Activated naive CD8-positive, alpha-beta T cell (primary cell): ENCODE measurements at regions not wholly inside any gene's neighbourhood (a gene's known extent, or its start where the extent isn't known, plus 50 kb on each side); places are given as distances from the start of the nearest gene placed in this dataset.
"Not testable (repeated sequence)": the region's sequence is repeated elsewhere in the genome, so short reads cannot be mapped to it uniquely, and the experiment has no call there.

Source experiments
- H3K27ac Mint-ChIP-seq: one replicate; pipeline ENCODE4 v1.8.0; 2021; ENCODE audit warnings: mixed read lengths
- H3K27me3 Mint-ChIP-seq: one replicate; pipeline ENCODE4 v1.8.0; 2021; ENCODE audit warnings: mixed read lengths
- H3K36me3 Mint-ChIP-seq: one replicate; pipeline ENCODE4 v1.8.0; 2021; ENCODE audit warnings: mixed read lengths
- H3K4me1 Mint-ChIP-seq: one replicate; pipeline ENCODE4 v1.8.0; 2021; ENCODE audit warnings: low read depth, mixed read lengths
- H3K4me3 Mint-ChIP-seq: one replicate; pipeline ENCODE4 v1.8.0; 2021; ENCODE audit warnings: mild to moderate bottlenecking, mixed read lengths
- H3K9me3 Mint-ChIP-seq: one replicate; pipeline ENCODE4 v1.8.0; 2021; ENCODE audit warnings: low read depth, mixed read lengths

DNA sequence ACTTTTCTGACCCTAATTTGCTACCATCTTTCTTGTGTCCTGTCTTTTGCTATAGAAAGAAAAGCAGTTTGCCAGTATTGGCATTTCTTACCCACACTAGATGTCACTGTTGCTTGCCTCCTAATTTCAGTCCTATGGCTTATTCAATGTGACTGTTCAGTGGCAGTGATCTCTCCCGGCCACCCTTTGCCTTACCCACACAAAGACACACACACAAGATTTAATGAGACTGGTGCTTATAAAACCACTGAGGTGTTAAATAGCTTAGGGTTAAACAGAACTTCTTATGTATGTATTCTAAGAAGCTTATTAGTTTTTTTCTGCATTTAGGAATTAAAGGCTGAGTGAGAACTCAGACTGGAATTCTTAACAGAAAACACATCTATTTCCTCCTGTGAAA, 233.6 kb upstream of the ASCC3 start:
- Mint-ChIP-seq H3K27ac (no peak overlapping the region), H3K4me3 (no peak overlapping the region), H3K4me1 (no peaks in the 10 kb centered on the region), H3K9me3 (no peaks in the 10 kb centered on the region), H3K36me3 (no peaks in the 10 kb centered on the region), H3K27me3 (no peaks in the 10 kb centered on the region)

DNA sequence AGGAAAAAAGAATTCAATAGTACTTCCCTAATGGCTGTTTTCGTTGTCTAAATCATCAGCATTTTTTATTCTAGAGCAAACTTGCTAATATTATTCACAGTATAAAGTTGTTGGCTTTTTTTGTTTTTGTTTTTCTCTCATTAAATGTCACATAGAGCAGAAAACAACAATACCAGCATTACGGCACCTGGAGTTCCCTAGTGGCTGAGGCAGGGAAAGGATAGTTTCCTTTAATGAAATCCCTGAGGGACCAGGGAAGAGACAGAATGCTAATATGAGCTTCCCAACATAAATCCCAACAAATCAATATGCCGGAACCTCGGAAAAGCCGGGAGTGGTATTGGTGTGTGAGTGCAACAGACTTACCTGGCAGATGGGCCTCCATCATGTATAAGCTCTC, 235.2 kb upstream of the ASCC3 start:
- no peaks in the 10 kb centered on the region for H3K27me3 Mint-ChIP-seq
- no peaks in the 10 kb centered on the region for H3K36me3 Mint-ChIP-seq
- no peak overlapping the region for H3K27ac Mint-ChIP-seq

DNA sequence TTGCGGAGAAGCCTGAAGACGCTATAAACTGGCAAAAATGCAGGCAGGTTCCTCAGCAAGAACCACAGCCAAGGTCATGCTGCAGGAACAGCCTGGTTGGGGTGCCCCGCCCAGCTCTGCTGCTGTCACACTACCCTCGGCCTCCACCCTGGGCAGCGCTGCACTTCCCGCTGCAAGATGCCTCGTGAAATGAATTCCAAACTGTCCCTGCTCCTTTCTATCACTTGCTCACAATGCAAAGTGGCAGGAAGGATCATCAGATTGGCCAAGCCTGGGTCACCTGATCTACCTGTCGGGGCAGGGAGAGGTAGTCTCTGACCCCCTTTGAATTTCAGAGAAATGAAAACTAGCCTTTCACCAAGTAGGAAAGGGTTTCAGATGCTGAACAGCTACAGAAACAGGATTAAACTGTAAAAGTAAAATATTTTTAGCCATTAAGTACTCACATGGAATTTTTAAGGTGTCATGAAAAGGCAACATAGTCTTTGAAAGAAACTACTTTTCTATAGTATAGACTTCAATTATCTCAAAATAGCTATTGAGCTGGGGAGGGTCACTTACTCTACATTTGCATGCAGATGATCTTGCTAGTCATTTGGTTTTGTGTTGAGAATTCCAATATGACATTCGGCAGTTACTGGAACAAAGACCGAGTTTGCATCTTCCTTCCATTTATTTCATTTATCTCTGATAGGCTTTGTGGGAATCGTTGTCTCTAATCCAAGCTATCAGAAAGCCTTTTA, 236.4 kb upstream of the ASCC3 start:
- no peaks in the 10 kb centered on the region for H3K27me3 Mint-ChIP-seq
- no peaks in the 10 kb centered on the region for H3K4me1 Mint-ChIP-seq
- H3K9me3 Mint-ChIP-seq = no peaks in the 10 kb centered on the region
- no peak overlapping the region for H3K27ac Mint-ChIP-seq
- no peaks in the 10 kb centered on the region for H3K36me3 Mint-ChIP-seq
- no peak overlapping the region for H3K4me3 Mint-ChIP-seq

More for the DNA sequence above, 235.2 kb upstream of the ASCC3 start:
- Mint-ChIP-seq H3K4me3 (no peak overlapping the region), H3K9me3 (no peaks in the 10 kb centered on the region), H3K4me1 (no peaks in the 10 kb centered on the region)

DNA sequence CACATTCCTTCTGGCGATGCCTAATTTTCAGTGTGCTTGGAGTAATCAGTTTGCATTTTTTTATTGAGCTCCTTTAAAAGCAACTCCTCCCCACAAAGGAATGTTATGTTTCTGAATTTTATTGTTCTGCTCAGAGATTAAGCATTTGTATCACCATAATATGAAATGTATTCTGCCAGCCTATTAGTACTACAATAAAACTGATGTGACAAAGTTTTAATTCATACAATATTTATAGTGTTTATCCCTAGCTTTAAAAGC, 236.9 kb upstream of the ASCC3 start:
- Mint-ChIP-seq H3K4me3 (no peak overlapping the region), H3K9me3 (no peaks in the 10 kb centered on the region), H3K4me1 (no peaks in the 10 kb centered on the region), H3K36me3 (no peaks in the 10 kb centered on the region), H3K27me3 (no peaks in the 10 kb centered on the region), H3K27ac (no peak overlapping the region)

DNA sequence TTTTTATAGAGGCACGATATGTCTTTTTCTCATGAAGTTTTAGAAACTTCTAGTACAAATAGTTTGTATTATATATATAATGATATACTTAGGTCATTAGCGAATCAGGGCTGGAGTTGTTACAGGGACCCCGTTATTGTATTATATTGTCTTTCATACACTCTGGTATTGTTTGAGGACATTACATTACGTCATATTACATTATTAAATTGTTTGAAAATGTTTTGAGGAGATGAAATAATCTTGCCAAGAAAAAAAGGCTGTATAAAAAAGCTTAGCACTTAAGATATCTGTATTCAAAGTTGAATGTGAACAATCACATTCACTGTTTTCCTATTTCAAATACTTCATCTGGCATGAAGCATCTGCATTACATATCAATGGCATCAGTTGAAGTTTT, 239.6 kb upstream of the ASCC3 start:
- H3K9me3 Mint-ChIP-seq = no peaks in the 10 kb centered on the region
- no peaks in the 10 kb centered on the region for H3K27me3 Mint-ChIP-seq
- H3K4me3 Mint-ChIP-seq = no peak overlapping the region
- H3K27ac Mint-ChIP-seq = no peak overlapping the region
- no peaks in the 10 kb centered on the region for H3K4me1 Mint-ChIP-seq
- no peaks in the 10 kb centered on the region for H3K36me3 Mint-ChIP-seq

DNA sequence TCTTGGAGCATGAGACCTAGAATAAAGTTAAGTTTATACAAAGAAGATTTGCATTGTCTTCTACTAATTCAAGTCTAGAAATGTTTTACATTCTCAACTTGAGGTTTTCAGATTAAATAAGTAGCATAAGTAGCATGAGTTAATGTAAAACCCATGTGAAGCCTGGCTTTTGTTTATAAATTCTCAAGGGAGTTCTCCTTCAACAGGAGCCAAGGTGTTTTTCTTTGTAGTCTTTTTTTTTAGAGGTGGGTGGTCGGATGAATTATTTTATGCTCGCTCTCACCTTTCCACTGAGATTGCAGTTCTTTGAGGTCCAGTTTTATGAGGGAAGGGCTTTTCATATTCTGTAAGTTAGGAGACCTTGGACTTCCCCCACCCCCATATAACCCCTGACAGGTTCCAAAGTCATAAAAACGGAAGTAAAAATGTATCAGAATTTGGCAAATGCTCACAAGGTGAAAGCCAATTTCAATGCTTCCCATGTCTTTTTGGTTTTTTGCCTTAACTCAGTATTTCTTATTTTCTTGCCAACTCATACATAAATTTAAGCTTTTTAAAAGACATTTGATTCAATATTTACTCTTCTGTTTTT, 244.3 kb upstream of the ASCC3 start:
- no peak overlapping the region for H3K4me3 Mint-ChIP-seq
- H3K9me3 Mint-ChIP-seq = no peaks in the 10 kb centered on the region
- H3K27ac Mint-ChIP-seq = no peak overlapping the region
- H3K27me3 Mint-ChIP-seq = peaks cover 3% of the 10 kb centered on the region
- no peaks in the 10 kb centered on the region for H3K36me3 Mint-ChIP-seq
- H3K4me1 Mint-ChIP-seq = no peaks in the 10 kb centered on the region

DNA sequence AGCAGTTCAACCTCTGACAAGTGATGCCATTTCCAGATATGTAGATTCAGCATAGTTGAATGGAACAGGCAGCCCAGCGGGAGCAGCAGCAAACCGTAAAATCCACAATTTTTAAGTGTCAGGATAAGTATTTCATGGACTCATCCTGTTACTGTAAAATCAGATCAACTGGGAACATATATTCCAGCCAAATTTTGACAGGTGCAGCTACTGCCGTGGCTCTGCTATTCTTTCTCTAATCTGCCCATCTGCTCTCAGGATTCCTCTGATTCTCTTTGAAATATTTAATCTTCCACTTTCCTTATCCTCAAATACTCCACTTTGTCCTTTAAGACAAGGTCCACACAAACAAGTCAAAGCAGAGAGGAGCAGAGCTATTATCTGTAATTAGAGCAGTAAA, 245.4 kb upstream of the ASCC3 start:
- H3K4me3 Mint-ChIP-seq = no peak overlapping the region
- H3K27me3 Mint-ChIP-seq = peaks cover 3% of the 10 kb centered on the region
- no peaks in the 10 kb centered on the region for H3K4me1 Mint-ChIP-seq
- H3K27ac Mint-ChIP-seq = no peak overlapping the region
- H3K36me3 Mint-ChIP-seq = no peaks in the 10 kb centered on the region
- H3K9me3 Mint-ChIP-seq = no peaks in the 10 kb centered on the region

DNA sequence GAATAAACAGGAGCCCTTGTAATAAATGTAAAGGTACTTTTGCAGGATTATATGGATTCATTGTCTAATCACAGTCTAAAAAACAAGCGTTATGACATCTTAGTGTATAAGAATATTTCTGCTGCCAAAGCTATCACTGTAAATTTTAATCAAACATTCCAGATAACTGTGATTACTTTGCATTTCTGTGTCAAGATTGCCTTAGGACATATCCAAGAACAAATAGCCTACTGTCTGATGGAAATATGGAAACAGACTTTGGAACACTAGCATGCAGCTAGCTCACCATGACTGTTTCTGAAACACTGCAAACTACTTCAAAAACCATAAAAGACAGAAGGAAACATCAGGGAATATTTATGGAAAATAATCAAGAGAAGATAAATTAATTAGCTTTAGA, 248.7 kb upstream of the ASCC3 start:
- no peaks in the 10 kb centered on the region for H3K4me1 Mint-ChIP-seq
- no peak overlapping the region for H3K27ac Mint-ChIP-seq
- H3K9me3 Mint-ChIP-seq = no peaks in the 10 kb centered on the region
- no peaks in the 10 kb centered on the region for H3K36me3 Mint-ChIP-seq
- H3K4me3 Mint-ChIP-seq = no peak overlapping the region
- peaks cover 3% of the 10 kb centered on the region for H3K27me3 Mint-ChIP-seq

DNA sequence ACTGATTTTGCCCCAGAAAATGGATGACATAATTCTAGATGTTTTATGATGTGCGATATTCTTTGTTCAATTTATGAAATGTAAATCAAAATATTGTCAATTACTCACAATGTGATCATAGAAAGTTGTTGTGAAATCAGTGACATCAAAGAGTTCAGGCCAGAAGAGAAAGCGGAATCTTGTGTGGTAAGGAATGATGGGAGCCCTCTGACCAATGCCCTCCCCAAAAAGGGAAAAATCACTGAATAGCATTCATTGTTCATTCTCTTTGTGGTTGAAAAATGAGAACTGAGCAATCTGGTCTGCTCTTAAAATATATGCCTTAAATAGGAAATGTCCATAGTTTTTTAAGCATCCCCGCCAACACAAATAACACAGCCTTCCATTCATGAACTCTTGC, 247.1 kb upstream of the GRIK2 start:
- no peak overlapping the region for H3K27ac Mint-ChIP-seq
- H3K9me3 Mint-ChIP-seq = no peaks in the 10 kb centered on the region

DNA sequence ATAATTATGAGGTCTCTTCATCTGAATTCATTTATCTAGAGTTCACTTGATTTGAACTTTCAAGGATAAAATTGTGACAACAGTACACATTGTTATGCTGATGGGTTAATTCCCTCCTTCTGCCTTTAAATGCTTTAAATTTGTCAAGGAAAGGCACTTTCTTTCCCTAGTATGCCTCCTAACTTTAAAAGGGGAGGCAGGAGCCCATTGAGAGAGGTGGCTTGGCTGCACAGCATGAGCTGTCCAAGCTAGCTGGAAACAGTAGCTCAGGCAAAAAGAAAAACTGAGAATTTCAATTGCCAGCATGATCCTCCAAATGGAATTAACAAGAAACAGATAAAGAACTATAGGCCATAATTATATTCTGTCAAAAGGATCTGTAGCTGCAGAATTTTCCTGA, 243.3 kb upstream of the GRIK2 start:
- no peaks in the 10 kb centered on the region for H3K4me1 Mint-ChIP-seq
- no peak overlapping the region for H3K4me3 Mint-ChIP-seq
- H3K9me3 Mint-ChIP-seq = no peaks in the 10 kb centered on the region
- no peaks in the 10 kb centered on the region for H3K36me3 Mint-ChIP-seq
- H3K27me3 Mint-ChIP-seq = no peaks in the 10 kb centered on the region
- no peak overlapping the region for H3K27ac Mint-ChIP-seq

More for the DNA sequence above, 247.1 kb upstream of the GRIK2 start:
- Mint-ChIP-seq H3K27me3 (no peaks in the 10 kb centered on the region), H3K4me3 (no peak overlapping the region), H3K4me1 (no peaks in the 10 kb centered on the region), H3K36me3 (no peaks in the 10 kb centered on the region)

DNA sequence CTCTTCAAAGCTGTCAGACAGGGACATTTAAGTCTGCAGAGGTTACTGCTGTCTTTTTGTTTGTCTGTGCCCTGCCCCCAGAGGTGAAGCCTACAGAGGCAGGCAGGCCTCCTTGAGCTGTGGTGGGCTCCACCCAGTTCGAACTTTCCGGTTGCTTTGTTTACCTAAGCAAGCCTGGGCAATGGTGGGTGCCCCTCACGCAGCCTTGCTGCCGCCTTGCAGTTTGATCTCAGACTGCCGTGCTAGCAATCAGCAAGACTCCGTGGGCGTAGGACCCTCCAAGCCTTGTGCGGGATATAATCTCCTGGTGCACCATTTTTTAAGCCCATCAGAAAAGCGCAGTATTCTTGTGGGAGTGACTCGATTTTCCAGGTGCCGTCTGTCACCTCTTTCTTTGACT, 235.9 kb upstream of the GRIK2 start:
- H3K27me3 Mint-ChIP-seq, H3K4me3 Mint-ChIP-seq, H3K9me3 Mint-ChIP-seq, H3K27ac Mint-ChIP-seq, H3K4me1 Mint-ChIP-seq, H3K36me3 Mint-ChIP-seq: not testable (repeated sequence)

DNA sequence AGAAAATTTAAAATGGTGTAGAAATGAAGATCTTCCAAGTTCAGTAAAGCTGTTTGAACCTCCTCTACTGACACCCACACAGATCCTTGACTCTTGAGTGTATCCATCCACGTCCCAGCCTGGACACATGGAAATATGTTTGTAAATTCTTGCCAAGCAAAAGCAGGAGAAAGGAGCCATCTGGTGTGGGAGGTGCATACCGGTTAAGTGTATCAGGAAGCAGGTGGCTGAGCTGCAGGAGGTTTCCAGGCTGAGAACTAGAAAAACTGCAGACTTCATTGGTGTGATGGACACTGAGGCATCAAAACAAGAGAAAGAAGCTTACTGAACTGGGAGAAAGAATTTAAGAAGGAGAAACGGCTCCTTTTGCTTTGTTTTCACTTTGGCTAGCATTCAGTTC, 229.9 kb upstream of the GRIK2 start:
- no peaks in the 10 kb centered on the region for H3K4me1 Mint-ChIP-seq
- no peak overlapping the region for H3K4me3 Mint-ChIP-seq
- no peak overlapping the region for H3K27ac Mint-ChIP-seq
- no peaks in the 10 kb centered on the region for H3K36me3 Mint-ChIP-seq
- no peaks in the 10 kb centered on the region for H3K9me3 Mint-ChIP-seq
- H3K27me3 Mint-ChIP-seq = no peaks in the 10 kb centered on the region

DNA sequence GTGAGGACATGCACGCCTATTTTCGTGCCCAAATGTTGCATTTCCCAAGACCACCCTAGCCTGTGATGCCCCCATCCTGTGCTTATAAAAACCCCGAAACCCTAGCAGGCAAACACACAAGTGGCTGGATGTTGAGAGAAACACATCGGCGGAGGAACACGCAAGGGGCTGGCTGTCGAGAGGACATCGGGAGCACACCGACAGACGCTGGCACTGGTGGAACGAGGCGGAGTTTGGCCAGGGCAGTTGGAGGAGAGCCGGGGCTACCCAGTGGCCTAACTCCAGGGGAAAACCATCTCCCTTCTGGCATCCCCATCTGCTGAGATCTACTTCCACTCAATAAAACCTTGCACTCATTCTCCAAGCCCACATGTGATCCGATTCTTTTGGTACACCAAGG, 225.9 kb upstream of the GRIK2 start:
- H3K4me1 Mint-ChIP-seq = no peaks in the 10 kb centered on the region
- peaks cover 22% of the 10 kb centered on the region for H3K9me3 Mint-ChIP-seq
- H3K27me3 Mint-ChIP-seq = no peaks in the 10 kb centered on the region
- no peaks in the 10 kb centered on the region for H3K36me3 Mint-ChIP-seq
- H3K4me3 Mint-ChIP-seq = no peak overlapping the region
- no peak overlapping the region for H3K27ac Mint-ChIP-seq

DNA sequence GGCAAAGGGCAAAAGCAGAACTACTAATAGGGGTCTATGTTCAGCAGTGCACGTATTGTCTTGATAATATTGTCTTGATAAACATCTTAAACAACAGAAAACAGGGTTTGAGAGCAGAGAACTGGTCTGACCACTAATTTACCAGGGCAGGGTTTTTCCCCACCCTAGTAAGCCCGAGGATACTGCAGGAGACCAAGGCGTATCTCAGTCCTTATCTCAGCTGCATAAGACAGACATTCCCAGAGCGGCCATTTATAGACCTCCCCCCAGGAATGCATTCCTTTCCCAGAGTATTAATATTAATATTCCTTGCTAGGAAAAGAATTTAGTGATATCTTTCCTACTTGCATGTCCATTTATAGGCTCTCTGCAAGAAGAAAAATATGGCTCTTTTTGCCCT, 222.5 kb upstream of the GRIK2 start:
- H3K4me1 Mint-ChIP-seq, H3K36me3 Mint-ChIP-seq, H3K4me3 Mint-ChIP-seq, H3K27me3 Mint-ChIP-seq, H3K27ac Mint-ChIP-seq: not testable (repeated sequence)
- H3K9me3 Mint-ChIP-seq = peaks cover 25% of the 10 kb centered on the region

DNA sequence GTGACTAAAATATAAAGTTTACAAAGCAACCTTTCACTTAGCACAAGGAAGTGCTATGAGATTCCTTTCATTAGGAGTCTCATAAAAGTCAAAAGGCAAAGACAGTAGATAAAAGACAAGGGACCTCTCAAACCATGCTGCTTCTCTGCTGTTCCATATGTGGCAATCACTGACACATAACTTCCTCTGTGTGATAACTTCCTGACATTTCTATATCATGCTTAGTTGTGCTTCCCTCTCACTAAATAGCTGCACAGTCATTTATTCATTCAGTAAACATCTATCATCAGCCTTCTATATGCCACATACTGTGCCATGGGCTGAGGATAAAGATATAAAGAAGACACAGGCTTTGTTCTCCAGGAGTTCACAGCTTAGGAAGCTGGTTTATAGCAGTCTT, 214.8 kb upstream of the GRIK2 start:
- no peak overlapping the region for H3K27ac Mint-ChIP-seq
- no peaks in the 10 kb centered on the region for H3K9me3 Mint-ChIP-seq
- no peaks in the 10 kb centered on the region for H3K4me1 Mint-ChIP-seq
- no peak overlapping the region for H3K4me3 Mint-ChIP-seq
- no peaks in the 10 kb centered on the region for H3K36me3 Mint-ChIP-seq
- peaks cover 2% of the 10 kb centered on the region for H3K27me3 Mint-ChIP-seq

DNA sequence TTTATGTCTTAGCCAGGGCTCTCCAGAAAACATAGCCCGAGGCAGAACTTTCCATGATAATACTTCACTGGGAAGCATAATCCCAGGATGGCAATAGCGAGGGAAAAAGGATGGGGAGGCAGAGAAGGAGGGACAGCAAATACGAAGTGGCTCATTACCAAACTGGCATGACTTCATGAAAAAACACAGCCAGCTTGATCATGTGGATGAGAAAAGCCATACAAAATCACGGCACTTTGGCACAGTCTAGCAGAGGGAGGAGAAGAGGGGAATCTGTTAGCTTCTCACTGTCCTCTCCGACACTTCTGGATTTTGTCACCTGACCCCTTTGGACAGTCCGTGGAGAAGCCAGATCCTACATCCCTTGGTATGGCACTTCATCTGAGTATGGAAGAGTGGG, 212.5 kb upstream of the GRIK2 start:
- Mint-ChIP-seq H3K4me3 (no peak overlapping the region), H3K27me3 (peaks cover 2% of the 10 kb centered on the region), H3K4me1 (no peaks in the 10 kb centered on the region), H3K27ac (no peak overlapping the region), H3K9me3 (no peaks in the 10 kb centered on the region), H3K36me3 (no peaks in the 10 kb centered on the region)
